Panc1 (cell line): ENCODE measurements at regions not wholly inside any gene's neighbourhood (a gene's known extent, or its start where the extent isn't known, plus 50 kb on each side); places are given as distances from the start of the nearest gene placed in this dataset.

ENCODE experiments used
- CTCF ChIP-seq: fragments of 450-650 bp; IDR thresholded peaks from 2 replicates; pipeline ENCODE4 v1.5.1; 2017; ENCODE audit warnings: mild to moderate bottlenecking
- POLR2AphosphoS5 ChIP-seq: IDR thresholded peaks from 2 replicates; pipeline ENCODE4 v1.6.1; 2012; ENCODE audit warnings: mild to moderate bottlenecking, low read depth, low read length, moderate library complexity

GRCh38 chr13:107252021-107252420 is 684.1 kb upstream of the ARGLU1 start:
- TF ChIP-seq CTCF (no peak), POLR2AphosphoS5 (no peak)
